OCI-LY7 (cell line): ENCODE measurements at regions not wholly inside any gene's neighbourhood (a gene's known extent, or its start where the extent isn't known, plus 50 kb on each side); places are given as distances from the start of the nearest gene placed in this dataset.

Source experiments
- BruUV-seq: library from RNA; stranded (reverse); fragments of 400-500 nt; replicated peaks from 2 replicates; lab custom pipeline; 2021; lab: Mats Ljungman, UMichigan
- CTCF ChIA-PET: fragments of 300-600 bp; sonication (Branson Sonifier 250); formaldehyde crosslinking; loops from one replicate; lab custom pipeline; 2022; ENCODE audit warnings: antibody characterized with exemption; ENCODE audit not compliant: unreplicated experiment; lab: Charles Lee
- POLR2A ChIA-PET: fragments of 300-600 bp; sonication (Branson Sonifier 250); formaldehyde crosslinking; loops from one replicate; lab custom pipeline; 2022; ENCODE audit warnings: antibody characterized with exemption; lab: Charles Lee
- DNase-seq: peaks from one replicate; pipeline ENCODE4 v3.0.0-alpha.2; 2015; ENCODE audit warnings: low spot score
- H2AFZ ChIP-seq: fragments of 200-600 bp; sonication (generic), shearing (Covaris generic); 2 replicates; pipeline ENCODE4 v1.6.1; 2014; ENCODE audit warnings: mild to moderate bottlenecking, antibody characterized with exemption, low read length, moderate library complexity
- H3K27ac ChIP-seq: fragments of 200-600 bp; sonication (generic); 2 replicates; pipeline ENCODE4 v1.5.1; 2014; ENCODE audit warnings: mixed run types, low read depth, mild to moderate bottlenecking, moderate library complexity, low read length, inconsistent platforms; ENCODE audit not compliant: poor library complexity, severe bottlenecking
- H3K36me3 ChIP-seq: fragments of 200-600 bp; sonication (generic); 2 replicates; pipeline ENCODE4 v1.6.1; 2014; ENCODE audit warnings: mild to moderate bottlenecking, antibody characterized with exemption, low read length, moderate library complexity, mixed read lengths; ENCODE audit not compliant: insufficient read depth
- H3K4me1 ChIP-seq: fragments of 200-600 bp; sonication (generic); 2 replicates; pipeline ENCODE4 v1.5.1; 2014; ENCODE audit warnings: mild to moderate bottlenecking, low read length; ENCODE audit not compliant: insufficient read depth, poor library complexity, severe bottlenecking
- H3K4me2 ChIP-seq: fragments of 200-600 bp; sonication (generic); 2 replicates; pipeline ENCODE4 v1.6.1; 2014; ENCODE audit warnings: mild to moderate bottlenecking, low read length
- H3K4me3 ChIP-seq: fragments of 200-600 bp; sonication (generic); 2 replicates; pipeline ENCODE4 v1.5.1; 2014; ENCODE audit warnings: mild to moderate bottlenecking, low read depth, low read length; ENCODE audit not compliant: poor library complexity, severe bottlenecking
- H3K79me2 ChIP-seq: fragments of 200-600 bp; sonication (generic); 2 replicates; pipeline ENCODE4 v1.6.1; 2016; ENCODE audit warnings: low read depth, mild to moderate bottlenecking, low read length, moderate library complexity, mixed read lengths; ENCODE audit not compliant: insufficient read depth
- H3K9me2 ChIP-seq: fragments of 200-600 bp; sonication (generic); 2 replicates; pipeline ENCODE4 v1.6.1; 2016; ENCODE audit warnings: mild to moderate bottlenecking, low read length, mixed read lengths; ENCODE audit not compliant: insufficient read depth
- H3K9me3 ChIP-seq: fragments of 200-600 bp; sonication (generic); 2 replicates; pipeline ENCODE4 v1.6.1; 2014; ENCODE audit warnings: mild to moderate bottlenecking, mixed run types, low read length, mixed read lengths
- H4K20me1 ChIP-seq: fragments of 200-600 bp; sonication (generic); 2 replicates; pipeline ENCODE4 v1.6.1; 2014; ENCODE audit warnings: mild to moderate bottlenecking, antibody characterized with exemption, low read length, moderate library complexity, mixed read lengths; ENCODE audit not compliant: insufficient read depth
- CTCF ChIP-seq: fragments of 200-600 bp; sonication (generic); conservative IDR thresholded peaks from 2 replicates; pipeline ENCODE4 v1.5.1; 2014; ENCODE audit warnings: mild to moderate bottlenecking, antibody characterized with exemption, low read length, moderate library complexity, mixed read lengths
- EZH2phosphoT487 ChIP-seq: fragments of 200-600 bp; sonication (generic); IDR thresholded peaks from 2 replicates; pipeline ENCODE4 v1.6.1; 2018; ENCODE audit warnings: low read depth, borderline replicate concordance, mild to moderate bottlenecking, mixed run types, antibody characterized with exemption, low read length, moderate library complexity, mixed read lengths
- intact Hi-C: fragments of 100-400 bp; cut with micrococcal nuclease; formaldehyde crosslinking; loops from one replicate; pipeline ENCODE4 v1.10.0; 2022; ENCODE audit not compliant: unreplicated experiment

GRCh38 chr11:122331079-122331478, 215.1 kb upstream of the BLID start:
- no peaks in the 10 kb centered on the region for H4K20me1 ChIP-seq

GRCh38 chr11:122330279-122330965, 214.4 kb upstream of the BLID start:
- no peak overlapping the region for H3K4me2 ChIP-seq
- no peak for DNase-seq
- intact Hi-C loops: no loop called here
- H3K4me3 ChIP-seq: no peak overlapping the region
- H3K27ac ChIP-seq: no peak overlapping the region
- no peaks in the 10 kb centered on the region for H3K9me3 ChIP-seq
- no peak for TF ChIP-seq EZH2phosphoT487
- TF ChIP-seq CTCF: no peak
- H4K20me1 ChIP-seq: no peaks in the 10 kb centered on the region
- H3K36me3 ChIP-seq: no peaks in the 10 kb centered on the region
- ChIA-PET POLR2A (interaction anchor here (0.6 kb wide), 1 partner anchor 334 kb away, joined by 3 read pairs; no protein-coding TSS in a partner anchor), CTCF (interaction anchor here (0.6 kb wide), 1 partner anchor 90 kb away, joined by 4 read pairs; no protein-coding TSS in a partner anchor)
- BruUV-seq: no TSS peak
- H3K9me2 ChIP-seq: no peaks in the 10 kb centered on the region
- H3K79me2 ChIP-seq: no peaks in the 10 kb centered on the region
- no peak overlapping the region for H2AFZ ChIP-seq
- no peaks in the 10 kb centered on the region for H3K4me1 ChIP-seq

More at GRCh38 chr11:122331079-122331478, 215.1 kb upstream of the BLID start:
- Histone ChIP-seq H3K36me3 (no peaks in the 10 kb centered on the region), H3K79me2 (no peaks in the 10 kb centered on the region), H3K27ac (no peak overlapping the region), H2AFZ (no peak overlapping the region), H3K9me2 (no peaks in the 10 kb centered on the region), H3K4me3 (no peak overlapping the region), H3K9me3 (no peaks in the 10 kb centered on the region), H3K4me2 (no peak overlapping the region), H3K4me1 (no peaks in the 10 kb centered on the region)
- ChIA-PET POLR2A (no interaction called here), CTCF (no interaction called here)
- DNase-seq: no peak
- intact Hi-C loops: no loop called here
- no peak for TF ChIP-seq CTCF
- no peak for TF ChIP-seq EZH2phosphoT487
- no TSS peak for BruUV-seq

DNA sequence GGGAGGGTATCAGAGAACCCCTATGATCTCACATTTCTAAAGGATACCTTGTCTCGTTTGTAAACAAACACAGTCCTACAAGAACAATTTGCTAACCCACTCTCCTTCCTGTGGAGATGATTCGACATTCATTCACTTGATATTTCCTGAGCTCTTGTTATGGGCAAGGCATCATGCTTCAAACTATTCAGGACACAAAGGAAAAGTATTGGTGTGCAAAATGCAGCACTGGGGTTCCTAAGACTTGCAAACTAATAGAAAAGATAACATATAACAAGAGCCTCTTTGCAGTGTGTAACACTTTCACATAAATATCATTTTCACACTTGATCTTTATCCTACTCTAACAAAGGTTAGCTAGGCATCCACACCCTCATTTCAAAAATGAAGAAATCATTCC, 211.5 kb upstream of the BLID start:
- TF ChIP-seq EZH2phosphoT487 (no peak), CTCF (no peak)
- POLR2A ChIA-PET: interaction anchor here (0.8 to 1.1 kb wide), 2 partner anchors 10 to 53 kb away, joined by 3 to 4 read pairs; no protein-coding TSS in a partner anchor
- intact Hi-C loops: no loop called here

More for the DNA sequence above, 211.5 kb upstream of the BLID start:
- BruUV-seq: no TSS peak
- H3K9me3 ChIP-seq: no peaks in the 10 kb centered on the region
- H3K4me3 ChIP-seq: no peak overlapping the region
- no peaks in the 10 kb centered on the region for H3K9me2 ChIP-seq
- DNase-seq: no peak
- CTCF ChIA-PET: no interaction called here
- H3K4me1 ChIP-seq: no peaks in the 10 kb centered on the region
- H3K4me2 ChIP-seq: no peak overlapping the region
- H3K79me2 ChIP-seq: no peaks in the 10 kb centered on the region
- no peaks in the 10 kb centered on the region for H3K36me3 ChIP-seq
- H3K27ac ChIP-seq: no peak overlapping the region
- no peaks in the 10 kb centered on the region for H4K20me1 ChIP-seq
- H2AFZ ChIP-seq: no peak overlapping the region
